Nephron (organoid): ENCODE measurements at regions not wholly inside any gene's neighbourhood (a gene's known extent, or its start where the extent isn't known, plus 50 kb on each side); places are given as distances from the start of the nearest gene placed in this dataset.

Source experiments
- H3K27ac Mint-ChIP-seq, 3 experiments: 2 replicates each; pipeline ENCODE4 v1.8.0; 2020; ENCODE audit warnings: mixed read lengths in 3 of 3, mild to moderate bottlenecking in 2 of 3, moderate library complexity in 1 of 3
- H3K27me3 Mint-ChIP-seq: 2 replicates; pipeline ENCODE4 v1.8.0; 2021; ENCODE audit warnings: low read depth, mild to moderate bottlenecking, moderate library complexity, mixed read lengths
- H3K36me3 Mint-ChIP-seq: 2 replicates; pipeline ENCODE4 v1.8.0; 2020; ENCODE audit warnings: low read depth, mixed read lengths
- H3K4me1 Mint-ChIP-seq: 2 replicates; pipeline ENCODE4 v1.8.0; 2020; ENCODE audit warnings: mixed read lengths
- H3K4me3 Mint-ChIP-seq, 3 experiments: 2 replicates each; pipeline ENCODE4 v1.8.0; 2020; ENCODE audit warnings: mild to moderate bottlenecking in 3 of 3, mixed read lengths in 3 of 3, moderate library complexity in 2 of 3
- H3K9me3 Mint-ChIP-seq: 2 replicates; pipeline ENCODE4 v1.8.0; 2020; ENCODE audit warnings: mixed read lengths
- CTCF ChIP-seq, 3 experiments: fragments of 200-600 bp; sonication (generic); IDR thresholded peaks; one replicate each; pipeline ENCODE4 v1.5.0; 2021; ENCODE audit warnings: antibody characterized with exemption in 3 of 3; ENCODE audit not compliant: unreplicated experiment in 3 of 3

- H3K9me3 Mint-ChIP-seq = peaks cover 3% of the 10 kb centered on the region
- peaks cover 7% of the 10 kb centered on the region for H3K27me3 Mint-ChIP-seq
- no peak overlapping the region for H3K27ac Mint-ChIP-seq
- H3K36me3 Mint-ChIP-seq = no peaks in the 10 kb centered on the region
- TF ChIP-seq CTCF (IDR thresholded peaks at IDR 0.05; ENCODE audit: unreplicated experiment in 3 of 3) = no peak
- H3K4me3 Mint-ChIP-seq = no peak overlapping the region
- no peaks in the 10 kb centered on the region for H3K4me1 Mint-ChIP-seq
These were observed 182.6 kb upstream of the TYRP1 start for GRCh38 chr9:12510551-12510950.

- no peak for TF ChIP-seq CTCF (IDR thresholded peaks at IDR 0.05; ENCODE audit: unreplicated experiment in 3 of 3)
- peaks cover 2% of the 10 kb centered on the region for H3K4me1 Mint-ChIP-seq
- H3K27ac Mint-ChIP-seq = no peak overlapping the region
- no peaks in the 10 kb centered on the region for H3K9me3 Mint-ChIP-seq
- no peaks in the 10 kb centered on the region for H3K36me3 Mint-ChIP-seq
- H3K4me3 Mint-ChIP-seq = no peak overlapping the region
- peaks cover 7% of the 10 kb centered on the region for H3K27me3 Mint-ChIP-seq
These were observed 181.5 kb upstream of the TYRP1 start for GRCh38 chr9:12511726-12512125.

GRCh38 chr9:12516031-12516430 lies 177.2 kb upstream of the TYRP1 start:
- Mint-ChIP-seq H3K4me3 (no peak overlapping the region), H3K4me1 (peaks cover 4% of the 10 kb centered on the region), H3K27me3 (no peaks in the 10 kb centered on the region), H3K9me3 (no peaks in the 10 kb centered on the region), H3K36me3 (no peaks in the 10 kb centered on the region), H3K27ac (no peak overlapping the region)
- TF ChIP-seq CTCF (IDR thresholded peaks at IDR 0.05; ENCODE audit: unreplicated experiment in 3 of 3) = no peak

- H3K9me3 Mint-ChIP-seq = no peaks in the 10 kb centered on the region
- H3K4me1 Mint-ChIP-seq = peaks cover 4% of the 10 kb centered on the region
- no peak overlapping the region for H3K4me3 Mint-ChIP-seq
- H3K36me3 Mint-ChIP-seq = no peaks in the 10 kb centered on the region
- TF ChIP-seq CTCF (IDR thresholded peaks at IDR 0.05; ENCODE audit: unreplicated experiment in 3 of 3) = no peak
- no peaks in the 10 kb centered on the region for H3K27me3 Mint-ChIP-seq
- H3K27ac Mint-ChIP-seq = no peak overlapping the region
These were observed 176.6 kb upstream of the TYRP1 start for GRCh38 chr9:12516573-12516972.

- Mint-ChIP-seq H3K9me3 (peaks cover 4% of the 10 kb centered on the region), H3K27me3 (peaks cover 6% of the 10 kb centered on the region), H3K36me3 (no peaks in the 10 kb centered on the region), H3K4me3 (no peak overlapping the region), H3K4me1 (no peaks in the 10 kb centered on the region), H3K27ac (no peak overlapping the region)
- no peak for TF ChIP-seq CTCF (IDR thresholded peaks at IDR 0.05; ENCODE audit: unreplicated experiment in 3 of 3)
These were observed 154.2 kb upstream of the TYRP1 start for GRCh38 chr9:12538842-12539579.

GRCh38 chr9:12539580-12539975 lies 153.6 kb upstream of the TYRP1 start:
- Mint-ChIP-seq H3K27ac (no peak overlapping the region), H3K27me3 (peaks cover 6% of the 10 kb centered on the region), H3K9me3 (peaks cover 4% of the 10 kb centered on the region), H3K36me3 (no peaks in the 10 kb centered on the region), H3K4me1 (no peaks in the 10 kb centered on the region), H3K4me3 (no peak overlapping the region)
- TF ChIP-seq CTCF (IDR thresholded peaks at IDR 0.05; ENCODE audit: unreplicated experiment in 3 of 3) = no peak
